ENCODE measurements at regions not wholly inside any gene's neighbourhood (a gene's known extent, or its start where the extent isn't known, plus 50 kb on each side); places are given as distances from the start of the nearest gene placed in this dataset.

DNA sequence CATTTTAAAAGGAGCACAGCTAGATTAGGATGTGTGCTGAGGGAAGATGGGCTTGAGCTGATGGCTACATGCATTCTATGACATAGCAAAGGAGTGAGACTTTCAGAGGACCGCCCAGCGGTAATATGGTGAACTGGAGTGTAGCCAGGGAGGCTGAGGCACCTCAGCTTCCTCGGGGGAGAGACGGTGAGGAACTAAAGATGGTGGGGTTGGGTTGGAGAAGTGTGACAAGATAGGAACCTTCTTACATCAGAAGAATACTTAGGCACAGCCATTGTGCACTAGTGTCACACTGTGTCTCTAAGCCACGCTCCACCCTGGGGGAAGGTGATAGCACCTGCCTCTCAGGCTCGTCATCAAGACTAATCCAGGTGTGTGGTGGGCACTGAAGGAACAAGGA lies 118.0 kb upstream of the IRX2 start:
- TF ChIP-seq, protein P1, sequence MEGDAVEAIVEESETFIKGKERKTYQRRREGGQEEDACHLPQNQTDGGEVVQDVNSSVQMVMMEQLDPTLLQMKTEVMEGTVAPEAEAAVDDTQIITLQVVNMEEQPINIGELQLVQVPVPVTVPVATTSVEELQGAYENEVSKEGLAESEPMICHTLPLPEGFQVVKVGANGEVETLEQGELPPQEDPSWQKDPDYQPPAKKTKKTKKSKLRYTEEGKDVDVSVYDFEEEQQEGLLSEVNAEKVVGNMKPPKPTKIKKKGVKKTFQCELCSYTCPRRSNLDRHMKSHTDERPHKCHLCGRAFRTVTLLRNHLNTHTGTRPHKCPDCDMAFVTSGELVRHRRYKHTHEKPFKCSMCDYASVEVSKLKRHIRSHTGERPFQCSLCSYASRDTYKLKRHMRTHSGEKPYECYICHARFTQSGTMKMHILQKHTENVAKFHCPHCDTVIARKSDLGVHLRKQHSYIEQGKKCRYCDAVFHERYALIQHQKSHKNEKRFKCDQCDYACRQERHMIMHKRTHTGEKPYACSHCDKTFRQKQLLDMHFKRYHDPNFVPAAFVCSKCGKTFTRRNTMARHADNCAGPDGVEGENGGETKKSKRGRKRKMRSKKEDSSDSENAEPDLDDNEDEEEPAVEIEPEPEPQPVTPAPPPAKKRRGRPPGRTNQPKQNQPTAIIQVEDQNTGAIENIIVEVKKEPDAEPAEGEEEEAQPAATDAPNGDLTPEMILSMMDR (conservative IDR thresholded peaks at IDR 0.05) = no peak
- no peaks in the 10 kb centered on the region for H3K27me3 Mint-ChIP-seq (ENCODE audit: low read depth)

DNA sequence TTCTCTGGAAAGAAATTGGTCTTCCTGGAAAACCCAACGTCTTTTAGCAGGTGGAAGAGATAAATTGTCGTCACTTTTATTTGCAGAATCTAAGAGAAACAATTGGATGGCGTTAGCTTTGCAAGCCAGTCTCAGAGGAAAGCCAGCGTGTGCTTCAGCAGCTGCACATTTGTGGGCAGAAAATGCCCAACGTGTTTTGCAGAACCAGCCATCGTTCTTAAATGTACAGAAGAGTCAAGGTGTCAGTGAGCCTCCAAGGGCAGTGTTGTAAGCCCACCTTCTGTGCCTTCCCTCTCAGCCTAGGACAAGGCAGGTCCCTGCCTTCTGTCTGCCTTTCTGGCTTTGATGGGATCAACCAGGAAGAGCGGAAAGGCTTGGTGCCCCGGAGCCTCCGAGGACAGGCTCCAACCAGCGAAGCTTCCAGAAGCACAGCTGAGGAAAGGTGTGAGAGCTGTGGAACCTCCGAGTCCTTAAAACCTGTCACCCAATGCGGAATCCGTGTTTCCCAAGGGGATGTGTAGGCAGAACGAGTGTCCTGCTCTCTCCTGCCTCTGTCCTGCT lies 116.0 kb upstream of the IRX2 start:
- peaks cover 17% of the 10 kb centered on the region for H3K4me1 Mint-ChIP-seq
- H3K27me3 Mint-ChIP-seq (ENCODE audit: low read depth) = no peaks in the 10 kb centered on the region
- TF ChIP-seq, protein P1 (conservative IDR thresholded peaks at IDR 0.05) = no peak
- DNase-seq (ENCODE audit: low read depth, low spot score) = no peak
- H3K27ac Mint-ChIP-seq (ENCODE audit: unreplicated experiment) = no peak overlapping the region
- H3K36me3 Mint-ChIP-seq (ENCODE audit: low read depth) = no peaks in the 10 kb centered on the region
- H3K4me3 Mint-ChIP-seq = no peak overlapping the region
- H3K9me3 Mint-ChIP-seq = peaks cover 3% of the 10 kb centered on the region

More for the DNA sequence above, 118.0 kb upstream of the IRX2 start:
- peaks cover 7% of the 10 kb centered on the region for H3K4me1 Mint-ChIP-seq
- no peak overlapping the region for H3K4me3 Mint-ChIP-seq
- H3K36me3 Mint-ChIP-seq (ENCODE audit: low read depth) = no peaks in the 10 kb centered on the region
- H3K27ac Mint-ChIP-seq (ENCODE audit: unreplicated experiment) = no peak overlapping the region
- DNase-seq (ENCODE audit: low read depth, low spot score) = no peak
- peaks cover 3% of the 10 kb centered on the region for H3K9me3 Mint-ChIP-seq

DNA sequence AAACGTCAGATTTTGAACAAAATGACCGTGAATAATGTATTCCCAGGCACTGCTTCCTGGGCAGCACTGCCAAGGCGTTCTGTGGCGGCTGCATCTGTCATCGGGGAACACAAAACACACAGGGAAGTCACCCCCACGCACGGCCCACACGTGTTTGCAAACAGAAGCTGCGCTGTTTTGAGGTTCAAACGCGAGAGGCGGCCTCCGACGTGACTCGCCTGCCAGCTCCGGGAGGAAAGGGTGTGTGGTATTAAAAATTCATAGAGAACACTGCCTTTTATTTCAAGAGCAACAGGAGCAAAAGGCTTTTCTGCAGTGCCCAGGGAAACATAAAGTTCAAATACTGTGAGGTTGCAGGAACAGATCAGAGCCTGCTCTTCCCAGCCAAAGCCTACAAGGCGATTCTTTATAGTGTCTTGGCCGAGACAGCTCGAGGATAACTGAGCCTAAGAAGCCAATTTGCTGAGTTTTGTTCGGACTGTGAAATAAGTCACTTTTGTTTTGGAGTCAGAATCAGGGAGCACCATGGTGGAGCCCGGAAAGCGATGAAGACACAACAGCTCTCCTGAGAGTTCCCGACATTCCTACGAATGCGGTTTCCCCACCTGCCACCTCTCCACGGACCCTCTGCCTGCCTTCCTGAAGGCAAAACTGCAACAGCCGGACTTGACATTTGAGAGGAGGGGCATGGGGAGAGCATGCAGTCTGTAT lies 115.3 kb upstream of the IRX2 start:
- peaks cover 3% of the 10 kb centered on the region for H3K9me3 Mint-ChIP-seq
- peaks cover 22% of the 10 kb centered on the region for H3K4me1 Mint-ChIP-seq
- no peaks in the 10 kb centered on the region for H3K36me3 Mint-ChIP-seq (ENCODE audit: low read depth)
- TF ChIP-seq, protein P1 (conservative IDR thresholded peaks at IDR 0.05) = no peak
- no peak overlapping the region for H3K4me3 Mint-ChIP-seq
- no peak overlapping the region for H3K27ac Mint-ChIP-seq (ENCODE audit: unreplicated experiment)
- H3K27me3 Mint-ChIP-seq (ENCODE audit: low read depth) = no peaks in the 10 kb centered on the region
- DNase-seq (ENCODE audit: low read depth, low spot score) = no peak

DNA sequence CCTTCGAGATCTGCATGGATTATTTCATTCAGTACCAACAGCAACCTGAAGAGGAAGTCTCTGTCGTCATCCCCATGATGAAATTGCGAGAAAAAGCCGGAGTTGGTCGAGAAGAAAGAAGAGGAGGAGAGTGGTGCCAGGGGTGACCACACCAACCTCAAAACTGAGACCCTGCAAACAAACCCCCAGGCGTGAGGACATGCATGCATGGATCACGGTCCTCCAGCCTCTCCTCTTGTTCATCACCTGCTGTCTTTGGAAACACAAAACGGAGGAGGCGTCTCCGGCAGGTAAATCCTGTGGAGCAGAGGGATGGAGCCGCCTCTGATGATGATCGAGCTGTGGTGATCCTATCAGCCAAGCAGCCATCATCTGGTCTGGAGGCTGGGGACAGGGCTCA lies 114.4 kb upstream of the IRX2 start:
- Mint-ChIP-seq H3K9me3 (peaks cover 3% of the 10 kb centered on the region), H3K4me3 (no peak overlapping the region), H3K4me1 (peaks cover 28% of the 10 kb centered on the region), H3K36me3 (ENCODE audit: low read depth) (no peaks in the 10 kb centered on the region), H3K27me3 (ENCODE audit: low read depth) (no peaks in the 10 kb centered on the region), H3K27ac (ENCODE audit: unreplicated experiment) (no peak overlapping the region)
- TF ChIP-seq, protein P1 (conservative IDR thresholded peaks at IDR 0.05) = no peak
- no peak for DNase-seq (ENCODE audit: low read depth, low spot score)

DNA sequence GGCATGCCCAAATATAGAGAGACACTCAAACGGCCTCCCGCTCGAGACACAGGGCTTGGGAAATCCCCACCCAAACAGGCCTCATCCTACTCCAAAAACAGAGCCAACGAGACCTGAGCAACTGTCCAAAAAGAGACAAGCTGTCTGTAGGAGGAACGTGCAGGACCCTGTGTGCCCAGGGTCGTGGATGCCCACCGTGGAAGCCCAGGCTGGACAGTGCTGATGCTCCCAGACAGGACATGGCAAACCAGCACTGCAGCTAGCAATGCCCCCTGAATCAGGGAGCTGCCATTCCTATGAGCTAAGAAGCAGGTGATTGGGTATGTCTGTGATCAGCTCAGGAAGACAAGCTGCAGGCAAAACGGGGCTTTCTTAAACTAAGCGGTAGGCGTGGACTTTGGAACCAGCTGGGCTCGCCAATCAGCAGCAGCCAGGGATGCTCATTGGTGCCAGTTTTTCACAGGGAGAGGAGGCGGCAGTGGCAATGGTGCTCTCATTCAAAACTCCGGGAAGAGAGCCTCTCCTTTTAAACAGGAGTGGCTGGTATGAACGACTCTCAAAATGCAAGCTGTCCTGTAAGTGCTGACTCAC lies 113.1 kb upstream of the IRX2 start:
- no peak overlapping the region for H3K4me3 Mint-ChIP-seq
- DNase-seq (ENCODE audit: low read depth, low spot score) = no peak
- H3K27me3 Mint-ChIP-seq (ENCODE audit: low read depth) = no peaks in the 10 kb centered on the region
- peaks cover 28% of the 10 kb centered on the region for H3K4me1 Mint-ChIP-seq
- TF ChIP-seq, protein P1 (conservative IDR thresholded peaks at IDR 0.05) = no peak
- no peak overlapping the region for H3K27ac Mint-ChIP-seq (ENCODE audit: unreplicated experiment)
- H3K36me3 Mint-ChIP-seq (ENCODE audit: low read depth) = no peaks in the 10 kb centered on the region
- peaks cover 3% of the 10 kb centered on the region for H3K9me3 Mint-ChIP-seq
